ENCODE measurements at regions not wholly inside any gene's neighbourhood (a gene's known extent, or its start where the extent isn't known, plus 50 kb on each side); places are given as distances from the start of the nearest gene placed in this dataset.
"Not testable (repeated sequence)": the region's sequence is repeated elsewhere in the genome, so short reads cannot be mapped to it uniquely, and the experiment has no call there.

DNA sequence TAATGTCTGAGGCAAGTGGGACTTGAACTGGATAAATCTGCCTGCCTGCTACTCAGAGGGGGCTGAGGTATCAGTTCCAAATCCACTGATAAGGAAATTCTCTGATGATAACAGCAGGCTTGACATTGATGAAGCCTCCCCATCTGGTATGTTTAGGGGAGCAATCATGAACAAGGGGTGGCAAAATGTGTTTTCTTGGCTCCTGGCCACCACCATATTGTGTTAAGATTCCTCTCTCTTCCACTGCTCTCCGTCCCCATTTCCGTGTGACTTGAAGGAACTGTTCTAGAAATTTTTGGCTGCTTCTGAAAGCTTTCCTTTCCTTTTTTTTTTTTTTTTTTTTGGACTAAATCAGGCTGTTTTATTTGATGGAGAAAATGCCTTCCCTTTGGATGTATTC, 335.3 kb upstream of the NRSN1 start:
- TF ChIP-seq, protein P1, sequence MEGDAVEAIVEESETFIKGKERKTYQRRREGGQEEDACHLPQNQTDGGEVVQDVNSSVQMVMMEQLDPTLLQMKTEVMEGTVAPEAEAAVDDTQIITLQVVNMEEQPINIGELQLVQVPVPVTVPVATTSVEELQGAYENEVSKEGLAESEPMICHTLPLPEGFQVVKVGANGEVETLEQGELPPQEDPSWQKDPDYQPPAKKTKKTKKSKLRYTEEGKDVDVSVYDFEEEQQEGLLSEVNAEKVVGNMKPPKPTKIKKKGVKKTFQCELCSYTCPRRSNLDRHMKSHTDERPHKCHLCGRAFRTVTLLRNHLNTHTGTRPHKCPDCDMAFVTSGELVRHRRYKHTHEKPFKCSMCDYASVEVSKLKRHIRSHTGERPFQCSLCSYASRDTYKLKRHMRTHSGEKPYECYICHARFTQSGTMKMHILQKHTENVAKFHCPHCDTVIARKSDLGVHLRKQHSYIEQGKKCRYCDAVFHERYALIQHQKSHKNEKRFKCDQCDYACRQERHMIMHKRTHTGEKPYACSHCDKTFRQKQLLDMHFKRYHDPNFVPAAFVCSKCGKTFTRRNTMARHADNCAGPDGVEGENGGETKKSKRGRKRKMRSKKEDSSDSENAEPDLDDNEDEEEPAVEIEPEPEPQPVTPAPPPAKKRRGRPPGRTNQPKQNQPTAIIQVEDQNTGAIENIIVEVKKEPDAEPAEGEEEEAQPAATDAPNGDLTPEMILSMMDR (IDR thresholded peaks at IDR 0.05; ENCODE audit: low read depth, low read length): no peak
- TF ChIP-seq EZH2phosphoT487 (IDR thresholded peaks at IDR 0.05; ENCODE audit: low read depth): no peak

DNA sequence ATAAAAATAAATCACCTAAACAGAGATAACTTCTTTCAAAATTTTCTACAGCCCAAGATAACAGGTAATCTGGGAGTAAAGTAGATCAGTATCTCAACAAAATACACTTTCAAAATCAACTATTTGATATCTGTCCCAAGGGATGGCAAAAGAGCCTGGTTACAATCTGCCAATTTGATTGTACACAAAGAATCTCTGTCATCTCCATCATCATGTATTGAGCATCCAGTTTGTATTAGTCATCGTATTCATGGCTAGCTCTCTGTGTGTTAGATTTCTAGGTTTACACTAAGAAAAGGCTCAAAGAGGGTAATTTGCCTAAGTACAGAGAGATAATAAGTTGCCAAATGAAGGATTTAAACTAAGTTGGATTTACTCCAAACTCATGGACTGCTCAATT, 329.0 kb upstream of the NRSN1 start:
- no peak overlapping the region for H3K4me2 ChIP-seq (ENCODE audit: low read length)
- H3K27me3 ChIP-seq (ENCODE audit: low read depth, low read length): no peaks in the 10 kb centered on the region
- no peak overlapping the region for H3K27ac ChIP-seq (ENCODE audit: low read length)
- no peaks in the 10 kb centered on the region for H3K79me2 ChIP-seq (ENCODE audit: low read length)
- no peaks in the 10 kb centered on the region for H3K4me1 ChIP-seq (ENCODE audit: low read length)
- no peak overlapping the region for H2AFZ ChIP-seq (ENCODE audit: low read depth, low read length)
- no peak overlapping the region for H3K4me3 ChIP-seq (ENCODE audit: low read length)
- no peaks in the 10 kb centered on the region for H3K36me3 ChIP-seq (replicated peaks; ENCODE audit: low read depth, low read length)
- TF ChIP-seq, protein P1 (IDR thresholded peaks at IDR 0.05; ENCODE audit: low read depth, low read length): no peak
- no peak for TF ChIP-seq EZH2phosphoT487 (IDR thresholded peaks at IDR 0.05; ENCODE audit: low read depth)
- H4K20me1 ChIP-seq (ENCODE audit: insufficient read depth, low read length): no peaks in the 10 kb centered on the region
- no peaks in the 10 kb centered on the region for H3K9me3 ChIP-seq (ENCODE audit: insufficient read depth, low read length)
- no peak overlapping the region for H3K9ac ChIP-seq (ENCODE audit: low read length)

More for the DNA sequence above, 335.3 kb upstream of the NRSN1 start:
- H4K20me1 ChIP-seq (ENCODE audit: insufficient read depth, low read length): no peaks in the 10 kb centered on the region
- H3K36me3 ChIP-seq (replicated peaks; ENCODE audit: low read depth, low read length): no peaks in the 10 kb centered on the region
- H3K4me1 ChIP-seq (ENCODE audit: low read length): peaks cover 4% of the 10 kb centered on the region
- no peak overlapping the region for H3K9ac ChIP-seq (ENCODE audit: low read length)
- no peak overlapping the region for H3K4me2 ChIP-seq (ENCODE audit: low read length)
- no peaks in the 10 kb centered on the region for H3K79me2 ChIP-seq (ENCODE audit: low read length)
- H3K27ac ChIP-seq (ENCODE audit: low read length): no peak overlapping the region
- H3K4me3 ChIP-seq (ENCODE audit: low read length): no peak overlapping the region
- no peaks in the 10 kb centered on the region for H3K27me3 ChIP-seq (ENCODE audit: low read depth, low read length)
- H2AFZ ChIP-seq (ENCODE audit: low read depth, low read length): no peak overlapping the region
- H3K9me3 ChIP-seq (ENCODE audit: insufficient read depth, low read length): no peaks in the 10 kb centered on the region

DNA sequence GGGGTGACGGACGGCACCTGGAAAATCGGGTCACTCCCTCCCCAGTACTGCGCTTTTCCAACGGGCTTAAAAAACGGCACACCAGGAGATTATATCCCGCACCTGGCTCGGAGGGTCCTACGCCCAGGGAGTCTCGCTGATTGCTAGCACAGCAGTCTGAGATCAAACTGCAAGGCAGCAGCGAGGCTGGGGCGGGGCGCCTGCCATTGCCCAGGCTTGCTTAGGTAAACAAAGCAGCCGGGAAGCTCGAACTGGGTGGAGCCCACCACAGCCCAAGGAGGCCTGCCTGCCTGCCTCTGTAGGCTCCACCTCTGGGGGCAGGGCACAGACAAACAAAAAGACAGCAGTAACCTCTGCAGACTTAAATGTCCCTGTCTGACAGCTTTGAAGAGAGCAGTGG, 321.7 kb upstream of the NRSN1 start:
- not testable (repeated sequence) for H4K20me1 ChIP-seq (ENCODE audit: insufficient read depth, low read length); H2AFZ ChIP-seq (ENCODE audit: low read depth, low read length); H3K4me1 ChIP-seq (ENCODE audit: low read length); H3K27me3 ChIP-seq (ENCODE audit: low read depth, low read length); H3K36me3 ChIP-seq (replicated peaks; ENCODE audit: low read depth, low read length); H3K79me2 ChIP-seq (ENCODE audit: low read length); H3K4me3 ChIP-seq (ENCODE audit: low read length); H3K27ac ChIP-seq (ENCODE audit: low read length); H3K4me2 ChIP-seq (ENCODE audit: low read length); H3K9ac ChIP-seq (ENCODE audit: low read length); H3K9me3 ChIP-seq (ENCODE audit: insufficient read depth, low read length)

DNA sequence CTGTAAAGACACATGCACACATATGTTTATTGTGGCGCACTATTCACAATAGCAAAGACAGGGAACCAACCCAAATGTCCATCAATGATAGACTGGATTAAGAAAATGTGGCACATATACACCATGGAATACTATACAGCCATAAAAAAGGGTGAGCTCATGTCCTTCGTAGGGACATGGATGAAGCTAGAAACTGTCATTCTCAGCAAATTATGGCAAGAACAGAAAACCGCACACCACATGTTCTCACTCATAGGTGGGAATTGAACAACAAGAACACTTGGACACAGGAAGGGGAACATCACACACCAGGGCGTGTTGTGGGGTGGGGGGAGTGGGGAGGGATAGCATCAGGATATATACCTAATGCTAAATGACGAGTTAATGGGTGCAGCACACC, 304.9 kb upstream of the NRSN1 start:
- H3K9ac ChIP-seq (ENCODE audit: low read length); H3K79me2 ChIP-seq (ENCODE audit: low read length); H3K27ac ChIP-seq (ENCODE audit: low read length); H4K20me1 ChIP-seq (ENCODE audit: insufficient read depth, low read length); H3K4me1 ChIP-seq (ENCODE audit: low read length); H3K4me3 ChIP-seq (ENCODE audit: low read length); H3K36me3 ChIP-seq (replicated peaks; ENCODE audit: low read depth, low read length); H3K4me2 ChIP-seq (ENCODE audit: low read length); H3K9me3 ChIP-seq (ENCODE audit: insufficient read depth, low read length); H3K27me3 ChIP-seq (ENCODE audit: low read depth, low read length); H2AFZ ChIP-seq (ENCODE audit: low read depth, low read length): not testable (repeated sequence)

DNA sequence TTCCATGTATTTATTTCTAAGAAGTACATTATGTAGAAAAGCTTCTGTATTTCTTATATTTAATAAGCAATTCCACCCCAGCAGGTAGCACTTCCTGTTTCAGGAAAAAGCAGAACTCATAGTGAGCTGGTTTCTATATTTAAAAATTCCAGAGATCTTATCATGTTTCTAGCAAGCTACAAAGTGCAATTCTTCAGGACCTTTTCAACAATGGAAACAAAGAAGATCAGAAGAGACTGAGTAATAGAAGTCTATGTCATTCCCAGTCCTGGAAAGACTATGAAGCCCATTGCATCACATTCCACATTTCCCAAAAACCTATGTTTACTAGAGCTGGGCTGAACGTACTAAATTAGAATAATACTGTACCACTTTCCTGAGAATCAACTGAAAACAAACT, 302.6 kb upstream of the NRSN1 start:
- TF ChIP-seq EZH2phosphoT487 (IDR thresholded peaks at IDR 0.05; ENCODE audit: low read depth): no peak
- TF ChIP-seq, protein P1 (IDR thresholded peaks at IDR 0.05; ENCODE audit: low read depth, low read length): no peak
- Histone ChIP-seq H3K36me3 (replicated peaks; ENCODE audit: low read depth, low read length) (no peaks in the 10 kb centered on the region), H2AFZ (ENCODE audit: low read depth, low read length) (no peak overlapping the region), H3K9me3 (ENCODE audit: insufficient read depth, low read length) (no peaks in the 10 kb centered on the region), H3K4me3 (ENCODE audit: low read length) (no peak overlapping the region), H4K20me1 (ENCODE audit: insufficient read depth, low read length) (no peaks in the 10 kb centered on the region), H3K79me2 (ENCODE audit: low read length) (no peaks in the 10 kb centered on the region), H3K27ac (ENCODE audit: low read length) (no peak overlapping the region), H3K27me3 (ENCODE audit: low read depth, low read length) (no peaks in the 10 kb centered on the region), H3K4me1 (ENCODE audit: low read length) (peaks cover 6% of the 10 kb centered on the region; the same call in 1 of the 2 replicates), H3K9ac (ENCODE audit: low read length) (no peak overlapping the region), H3K4me2 (ENCODE audit: low read length) (no peak overlapping the region)

Data from OCI-LY3 (cell line).